Esophagus muscularis mucosa (tissue), 4 donors: ENCODE measurements at regions not wholly inside any gene's neighbourhood (a gene's known extent, or its start where the extent isn't known, plus 50 kb on each side); places are given as distances from the start of the nearest gene placed in this dataset.

Source experiments
- EP300 ChIP-seq: sonication (generic); formaldehyde crosslinking; IDR thresholded peaks from one replicate; pipeline ENCODE4 v1.6.1; 2017; ENCODE audit warnings: antibody characterized with exemption
- POLR2AphosphoS5 ChIP-seq, 2 donors: sonication (generic); formaldehyde crosslinking; IDR thresholded peaks; one replicate each; pipeline ENCODE4 v1.6.1; 2017; ENCODE audit warnings: antibody characterized with exemption in 2 of 2
- TF ChIP-seq, protein P1 (sequence below), 3 experiments: fragments of 200-600 bp in 2 of 3; fragments of 450-650 bp in 1 of 3; sonication (generic) in 2 of 3; IDR thresholded peaks; one replicate each; pipeline ENCODE4 v1.5.1; 2017 to 2019; ENCODE audit warnings: antibody characterized with exemption in 3 of 3, mild to moderate bottlenecking in 2 of 3, moderate library complexity in 1 of 3

DNA sequence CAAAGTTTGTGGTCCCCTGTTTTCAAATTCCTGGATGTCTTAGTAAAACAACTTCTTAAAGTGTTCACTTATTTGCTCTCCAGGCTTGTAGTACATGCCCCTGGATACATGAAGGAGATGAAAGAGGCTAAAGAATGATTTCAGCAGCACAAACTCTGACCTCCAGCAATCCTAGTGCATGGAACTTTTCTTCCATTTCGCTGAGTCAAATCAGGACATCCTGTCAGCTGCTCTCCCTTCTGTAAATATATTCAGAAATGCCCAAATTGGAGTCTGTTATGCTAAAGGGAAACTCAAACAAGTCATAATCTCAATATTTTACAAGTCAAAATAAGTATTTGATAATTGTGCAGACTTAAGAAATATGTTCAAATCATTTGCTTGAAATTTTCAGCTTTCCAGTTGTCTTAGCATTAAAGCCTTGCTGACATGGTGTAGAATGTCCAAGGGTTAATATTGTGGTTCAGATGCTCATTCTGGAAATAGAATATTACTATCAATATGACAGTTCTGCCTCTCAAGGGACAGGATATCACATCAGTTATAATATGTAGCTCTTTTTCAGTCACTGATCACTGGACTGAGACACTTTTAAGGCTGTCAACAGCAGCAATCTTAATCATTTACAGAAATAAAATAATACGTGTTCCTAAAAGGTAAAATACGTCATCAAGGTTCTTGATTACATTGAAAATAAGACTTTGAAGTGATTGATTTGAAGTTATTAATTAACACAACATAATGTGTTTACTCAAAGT, 1157.3 kb downstream of the PLA2G4A start:
- TF ChIP-seq, protein P1, sequence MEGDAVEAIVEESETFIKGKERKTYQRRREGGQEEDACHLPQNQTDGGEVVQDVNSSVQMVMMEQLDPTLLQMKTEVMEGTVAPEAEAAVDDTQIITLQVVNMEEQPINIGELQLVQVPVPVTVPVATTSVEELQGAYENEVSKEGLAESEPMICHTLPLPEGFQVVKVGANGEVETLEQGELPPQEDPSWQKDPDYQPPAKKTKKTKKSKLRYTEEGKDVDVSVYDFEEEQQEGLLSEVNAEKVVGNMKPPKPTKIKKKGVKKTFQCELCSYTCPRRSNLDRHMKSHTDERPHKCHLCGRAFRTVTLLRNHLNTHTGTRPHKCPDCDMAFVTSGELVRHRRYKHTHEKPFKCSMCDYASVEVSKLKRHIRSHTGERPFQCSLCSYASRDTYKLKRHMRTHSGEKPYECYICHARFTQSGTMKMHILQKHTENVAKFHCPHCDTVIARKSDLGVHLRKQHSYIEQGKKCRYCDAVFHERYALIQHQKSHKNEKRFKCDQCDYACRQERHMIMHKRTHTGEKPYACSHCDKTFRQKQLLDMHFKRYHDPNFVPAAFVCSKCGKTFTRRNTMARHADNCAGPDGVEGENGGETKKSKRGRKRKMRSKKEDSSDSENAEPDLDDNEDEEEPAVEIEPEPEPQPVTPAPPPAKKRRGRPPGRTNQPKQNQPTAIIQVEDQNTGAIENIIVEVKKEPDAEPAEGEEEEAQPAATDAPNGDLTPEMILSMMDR (IDR thresholded peaks at IDR 0.05): no peak
- TF ChIP-seq POLR2AphosphoS5 (IDR thresholded peaks at IDR 0.05) (no peak), EP300 (no peak)
